Right renal cortex interstitium (tissue), 3 donors: ENCODE measurements at regions not wholly inside any gene's neighbourhood (a gene's known extent, or its start where the extent isn't known, plus 50 kb on each side); places are given as distances from the start of the nearest gene placed in this dataset.

ENCODE experiments used
- DNase-seq, 3 donors: peaks; one replicate each; pipeline ENCODE4 v3.0.0-alpha.2; 2013; ENCODE audit warnings: low read depth in 3 of 3, low spot score in 2 of 3

DNA sequence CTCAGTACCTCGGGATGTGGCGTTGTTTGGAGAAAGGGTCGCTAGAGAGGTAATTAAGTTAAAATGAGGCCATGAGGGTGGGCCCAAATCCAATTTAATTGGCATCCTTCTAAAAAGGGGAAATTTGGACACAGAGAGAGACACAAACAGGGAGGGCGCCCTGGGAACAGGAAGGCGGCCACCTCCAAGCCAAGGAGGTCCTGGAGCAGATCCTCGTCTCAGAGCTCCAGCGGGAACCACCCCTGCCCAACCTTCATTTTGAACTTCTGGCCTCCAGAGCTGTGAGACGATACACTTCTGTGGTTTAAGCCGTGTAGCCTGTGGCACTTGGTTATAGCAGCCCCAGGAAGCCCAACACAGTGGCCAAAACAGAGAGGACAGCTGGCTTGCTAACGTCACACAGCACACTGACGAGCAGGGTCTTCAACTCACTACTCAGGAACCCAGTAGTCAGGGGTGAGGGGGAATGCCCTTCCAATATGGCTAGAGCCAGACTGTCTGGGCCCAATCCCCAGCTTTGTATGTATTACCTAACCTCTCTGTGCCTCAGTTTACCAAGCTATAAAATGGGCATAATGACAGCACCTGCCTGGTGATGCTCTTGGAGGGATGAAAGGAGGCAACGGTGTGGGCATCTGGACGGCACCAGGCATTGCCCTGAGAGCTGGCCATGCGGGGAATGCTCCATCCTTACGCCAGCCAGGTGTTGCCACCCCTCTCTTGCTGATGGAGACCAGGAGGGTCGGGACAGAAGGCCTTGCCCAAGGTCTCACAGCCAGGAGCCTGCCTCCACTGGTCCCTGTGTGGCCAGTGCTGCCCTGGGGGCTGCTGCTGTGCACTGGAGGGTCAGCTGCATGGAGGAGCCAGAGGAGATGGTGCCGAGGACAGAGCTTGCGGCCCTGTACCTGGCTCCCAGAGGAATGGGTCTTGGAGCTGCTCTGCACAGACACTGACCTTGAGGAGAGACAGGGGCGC, 53.3 kb upstream of the LINC01488 start:
- no peak for DNase-seq

DNA sequence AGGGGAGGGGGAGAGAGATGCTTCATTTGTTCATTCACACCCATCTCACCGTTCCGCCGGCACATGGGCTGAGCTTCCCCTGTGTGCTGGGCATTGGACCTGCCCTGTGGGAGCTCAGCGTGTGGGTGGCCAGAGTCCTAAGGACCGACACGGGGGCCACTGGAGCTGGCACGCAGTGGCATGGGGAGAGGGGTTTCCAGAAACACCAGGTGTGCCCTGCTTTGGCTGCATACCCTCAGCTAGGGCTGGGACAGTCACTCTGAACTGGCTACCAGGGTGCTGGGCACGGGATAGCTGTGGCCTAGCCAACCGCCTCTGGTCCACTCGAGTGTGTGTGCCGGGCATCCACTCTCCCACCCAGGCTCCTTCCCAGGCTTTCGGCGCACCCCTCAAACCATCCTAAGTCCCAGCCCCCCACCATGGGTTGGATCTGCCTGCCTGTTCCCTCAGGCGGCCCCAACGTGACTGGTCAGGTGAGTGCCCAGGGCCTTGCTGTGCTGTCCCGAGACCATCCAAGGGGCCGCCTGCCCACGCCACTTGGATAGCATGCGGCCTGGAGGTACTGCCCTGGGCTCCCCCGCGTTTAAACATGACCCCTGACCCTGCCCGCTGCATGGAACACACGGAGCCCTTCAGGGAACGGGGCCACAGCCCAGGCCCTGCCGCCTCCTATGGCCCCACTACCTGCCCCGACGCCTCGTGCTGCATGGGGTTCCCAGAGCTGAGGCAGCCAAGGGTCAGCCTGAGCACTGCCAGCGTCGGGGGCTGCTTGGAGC, 51.6 kb upstream of the LINC01488 start:
- DNase-seq: no peak

DNA sequence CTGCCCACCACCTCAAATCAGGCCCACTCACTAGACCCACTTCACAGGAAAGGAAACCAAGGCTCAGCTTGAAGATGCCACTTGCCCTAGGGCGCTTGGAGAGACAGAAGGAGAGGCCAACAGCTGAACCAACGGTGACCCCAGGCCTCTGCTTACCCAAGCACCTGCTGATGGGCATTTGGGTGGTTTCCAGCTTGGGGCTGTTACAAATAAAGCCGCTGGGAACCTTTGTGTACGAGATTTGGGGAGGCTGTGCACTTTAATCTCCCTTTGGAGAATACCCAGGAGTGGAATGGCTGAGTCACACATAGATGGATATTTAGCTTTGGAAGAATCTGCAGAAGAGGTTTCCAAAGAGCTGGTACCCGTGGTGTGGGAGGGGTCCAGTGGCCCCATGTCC, 50.9 kb upstream of the LINC01488 start:
- DNase-seq: no peak

DNA sequence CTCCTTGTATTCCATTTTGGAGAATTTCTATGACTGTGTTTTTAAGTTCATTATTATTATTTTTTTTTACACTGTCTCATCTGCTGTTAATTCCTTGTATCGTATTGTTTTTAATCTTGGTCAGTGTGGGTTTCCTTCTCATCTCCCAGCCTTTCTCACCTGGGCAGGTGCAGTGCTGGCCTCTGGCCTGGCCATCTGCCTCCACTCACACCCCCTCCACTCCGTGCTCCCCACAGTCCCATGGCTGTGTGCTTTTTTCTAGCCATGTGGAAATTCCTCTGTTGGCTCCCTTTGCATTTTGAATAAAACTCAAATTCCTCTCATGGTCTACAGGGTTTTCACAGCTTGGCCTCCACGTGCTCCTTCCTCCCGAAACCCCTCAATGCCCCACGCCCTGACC, 50.3 kb upstream of the LINC01488 start:
- no peak for DNase-seq
